ENCODE measurements at regions not wholly inside any gene's neighbourhood (a gene's known extent, or its start where the extent isn't known, plus 50 kb on each side); places are given as distances from the start of the nearest gene placed in this dataset.

GRCh38 chr1:234681990-234682389 lies 72.0 kb upstream of the IRF2BP2 start:
- no peak overlapping the region for H2AFZ ChIP-seq (ENCODE audit: low read length)
- no peaks in the 10 kb centered on the region; the same call in 1 of the 2 replicates for H3K27me3 ChIP-seq (ENCODE audit: insufficient read depth, low read length)
- TF ChIP-seq, protein P1, sequence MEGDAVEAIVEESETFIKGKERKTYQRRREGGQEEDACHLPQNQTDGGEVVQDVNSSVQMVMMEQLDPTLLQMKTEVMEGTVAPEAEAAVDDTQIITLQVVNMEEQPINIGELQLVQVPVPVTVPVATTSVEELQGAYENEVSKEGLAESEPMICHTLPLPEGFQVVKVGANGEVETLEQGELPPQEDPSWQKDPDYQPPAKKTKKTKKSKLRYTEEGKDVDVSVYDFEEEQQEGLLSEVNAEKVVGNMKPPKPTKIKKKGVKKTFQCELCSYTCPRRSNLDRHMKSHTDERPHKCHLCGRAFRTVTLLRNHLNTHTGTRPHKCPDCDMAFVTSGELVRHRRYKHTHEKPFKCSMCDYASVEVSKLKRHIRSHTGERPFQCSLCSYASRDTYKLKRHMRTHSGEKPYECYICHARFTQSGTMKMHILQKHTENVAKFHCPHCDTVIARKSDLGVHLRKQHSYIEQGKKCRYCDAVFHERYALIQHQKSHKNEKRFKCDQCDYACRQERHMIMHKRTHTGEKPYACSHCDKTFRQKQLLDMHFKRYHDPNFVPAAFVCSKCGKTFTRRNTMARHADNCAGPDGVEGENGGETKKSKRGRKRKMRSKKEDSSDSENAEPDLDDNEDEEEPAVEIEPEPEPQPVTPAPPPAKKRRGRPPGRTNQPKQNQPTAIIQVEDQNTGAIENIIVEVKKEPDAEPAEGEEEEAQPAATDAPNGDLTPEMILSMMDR (conservative IDR thresholded peaks at IDR 0.05): no peak
- no peak overlapping the region for H3K27ac Mint-ChIP-seq
- peaks cover 4% of the 10 kb centered on the region; the same call in 1 of the 2 replicates for H3K4me1 ChIP-seq (ENCODE audit: insufficient read depth, low read length)
- H3K9me3 Mint-ChIP-seq: peaks cover 10 to 13% of the 10 kb centered on the region in 2 experiments
- H3K23me2 ChIP-seq (ENCODE audit: insufficient read length, low read depth, low read length, poor library complexity, severe bottlenecking): no peaks in the 10 kb centered on the region
- no peak overlapping the region for H3K4ac ChIP-seq (ENCODE audit: low read depth, low read length)
- H4K8ac ChIP-seq (replicated peaks; ENCODE audit: insufficient read length, low read depth, low read length): no peak overlapping the region
- no peak overlapping the region for H2BK20ac ChIP-seq (ENCODE audit: low read depth, low read length, poor library complexity, severe bottlenecking)
- no peak overlapping the region for H3T11ph ChIP-seq (ENCODE audit: low read length)
- no peak overlapping the region for H2AK5ac ChIP-seq (ENCODE audit: insufficient read length, low read length)
- no peak overlapping the region for H3K23ac ChIP-seq (ENCODE audit: insufficient read length, low read depth, low read length)
- no peak overlapping the region for H3K4me2 ChIP-seq (ENCODE audit: insufficient read depth, insufficient read length, low read length)
- no peaks in the 10 kb centered on the region for H3K9me3 ChIP-seq (ENCODE audit: control insufficient read depth, low read depth, low read length)
- H2BK5ac ChIP-seq (ENCODE audit: insufficient read length, low read length): no peak overlapping the region
- H3K79me1 ChIP-seq (ENCODE audit: insufficient read depth, low read depth, low read length, poor library complexity, severe bottlenecking): no peaks in the 10 kb centered on the region
- no peak overlapping the region for H3K4me3 Mint-ChIP-seq
- WGBS (ENCODE audit: extremely low coverage, insufficient read length, low lambda C conversion rate): no CpG with 5 or more reads among the region's 2 CpGs
- no peak overlapping the region for H3K27ac ChIP-seq (ENCODE audit: insufficient read length, low read depth, low read length)
- H2BK12ac ChIP-seq (ENCODE audit: insufficient read length, low read depth, low read length): no peak overlapping the region
- H3K79me2 ChIP-seq (ENCODE audit: insufficient read depth, low read length): no peaks in the 10 kb centered on the region
- no peak overlapping the region for H3K9ac ChIP-seq (ENCODE audit: extremely low read depth, insufficient read length, low read length)
- H3K27me3 Mint-ChIP-seq (ENCODE audit: low read depth): no peaks in the 10 kb centered on the region
- no peaks in the 10 kb centered on the region for H4K20me1 ChIP-seq (ENCODE audit: control insufficient read depth, insufficient read depth, insufficient read length)
- no peak overlapping the region for H3K18ac ChIP-seq (ENCODE audit: insufficient read length, low read depth, low read length)
- no peak overlapping the region for H4K91ac ChIP-seq (ENCODE audit: insufficient read length, low read depth, low read length)
- H2BK120ac ChIP-seq (ENCODE audit: low read depth, low read length, poor library complexity, severe bottlenecking): no peak overlapping the region
- peaks cover 5 to 17% (median 8%) of the 10 kb centered on the region in 3 experiments; a peak in 6 of 7 replicates for H3K36me3 Mint-ChIP-seq (ENCODE audit: insufficient read depth in 1 of 3, low read depth in 3 of 3)
- peaks cover 12 to 13% of the 10 kb centered on the region in 2 experiments for H3K4me1 Mint-ChIP-seq
- no peak overlapping the region for H3K14ac ChIP-seq (ENCODE audit: insufficient read depth, low read length)
- no peak overlapping the region for H3K56ac ChIP-seq (ENCODE audit: insufficient read length, low read depth, low read length)
- no peak overlapping the region for H2BK15ac ChIP-seq (ENCODE audit: low read depth, low read length)
- H4K5ac ChIP-seq (ENCODE audit: insufficient read length, low read depth, low read length): no peak overlapping the region
- no peak for DNase-seq

Data from H9 (cell line).